H1 (cell line): ENCODE measurements at regions not wholly inside any gene's neighbourhood (a gene's known extent, or its start where the extent isn't known, plus 50 kb on each side); places are given as distances from the start of the nearest gene placed in this dataset.

Source experiments
- CTCF ChIA-PET: fragments of 300-600 bp; sonication (Branson Sonifier 250); formaldehyde crosslinking; loops from one replicate; lab custom pipeline; 2021; ENCODE audit not compliant: partially characterized antibody; lab: Charles Lee
- POLR2A ChIA-PET: fragments of 300-600 bp; sonication (Branson Sonifier 250); formaldehyde crosslinking; loops from one replicate; lab custom pipeline; 2021; ENCODE audit warnings: inconsistent platforms; ENCODE audit not compliant: partially characterized antibody; lab: Charles Lee
- DNase-seq, 2 experiments: peaks; one replicate each; pipeline versions ENCODE4 v3.0.0 to v3.0.0-alpha.2; 2010 to 2022; ENCODE audit warnings: low spot score in 2 of 2, low read depth in 1 of 2, mixed read lengths in 1 of 2
- FAIRE-seq: peaks from 2 replicates; lab custom pipeline; 2011; peaks lifted over from hg19 to GRCh38; lab: Jason Lieb, UNC
- H2AFZ ChIP-seq: 2 replicates; pipeline ENCODE4 v1.8.1; 2012; ENCODE audit warnings: low read length, inconsistent platforms
- H2AK5ac ChIP-seq: 2 replicates; pipeline ENCODE4 v1.6.1; 2013; ENCODE audit warnings: low read depth, low read length
- H2BK120ac ChIP-seq: replicated peaks from 2 replicates; pipeline ENCODE3; 2013; ENCODE audit warnings: low read depth, low read length, inconsistent platforms
- H2BK12ac ChIP-seq: 2 replicates; pipeline ENCODE4 v1.6.1; 2013; ENCODE audit warnings: low read depth, low read length
- H2BK15ac ChIP-seq: 2 replicates; pipeline ENCODE4 v1.6.1; 2013; ENCODE audit warnings: low read length
- H2BK20ac ChIP-seq: 2 replicates; pipeline ENCODE4 v1.6.1; 2013; ENCODE audit warnings: low read length
- H2BK5ac ChIP-seq: 2 replicates; pipeline ENCODE4 v1.6.1; 2013; ENCODE audit warnings: low read depth, low read length
- H3K14ac ChIP-seq: 2 replicates; pipeline ENCODE4 v1.6.1; 2013; ENCODE audit warnings: inconsistent platforms; ENCODE audit not compliant: insufficient read length
- H3K18ac ChIP-seq: 2 replicates; pipeline ENCODE4 v1.6.1; 2013; ENCODE audit warnings: low read length; ENCODE audit errors: extremely low read depth
- H3K23ac ChIP-seq: 2 replicates; pipeline ENCODE4 v1.6.1; 2013; ENCODE audit warnings: inconsistent platforms; ENCODE audit not compliant: insufficient read length
- H3K23me2 ChIP-seq: 2 replicates; pipeline ENCODE4 v1.6.1; 2013; ENCODE audit warnings: low read depth, low read length
- H3K27ac ChIP-seq: 2 replicates; pipeline ENCODE4 v1.6.1; 2011; ENCODE audit warnings: low read depth, low read length, inconsistent platforms
- H3K27me3 ChIP-seq, 4 experiments: replicated peaks in 1 of 4; 1 replicate in 1 of 4; 2 replicates in 3 of 4; pipeline versions ENCODE4 v1.6.1 to v1.8.1; 2011 to 2013; ENCODE audit warnings: low read length in 3 of 4, mild to moderate bottlenecking in 3 of 4, inconsistent platforms in 2 of 4, mixed read lengths in 2 of 4, moderate library complexity in 1 of 4; ENCODE audit not compliant: control insufficient read depth in 3 of 4, insufficient read depth in 3 of 4; ENCODE audit errors: extremely low read depth in 1 of 4
- H3K36me3 ChIP-seq, 4 experiments: 2 replicates each; pipeline versions ENCODE4 v1.6.1 to v1.8.1; 2011 to 2013; ENCODE audit warnings: mild to moderate bottlenecking in 4 of 4, low read length in 3 of 4, moderate library complexity in 2 of 4, control low read depth in 1 of 4, inconsistent platforms in 1 of 4; ENCODE audit not compliant: insufficient read depth in 4 of 4, control insufficient read depth in 2 of 4
- H3K4ac ChIP-seq: replicated peaks from 2 replicates; pipeline ENCODE3; 2013; ENCODE audit warnings: low read length, low read depth, mixed read lengths, inconsistent platforms; ENCODE audit not compliant: insufficient read length
- H3K4me1 ChIP-seq, 4 experiments: replicated peaks in 1 of 4; 1 replicate in 1 of 4; 2 replicates in 3 of 4; pipeline versions ENCODE4 v1.6.1 to v1.8.1; 2011 to 2013; ENCODE audit warnings: low read length in 3 of 4, inconsistent platforms in 2 of 4, mixed read lengths in 1 of 4; ENCODE audit not compliant: insufficient read depth in 4 of 4, control insufficient read depth in 3 of 4
- H3K4me2 ChIP-seq, 2 experiments: 2 replicates each; pipeline versions ENCODE4 v1.6.1 to v1.8.1; 2011 to 2013; ENCODE audit warnings: low read depth in 2 of 2, low read length in 2 of 2, control low read depth in 1 of 2, inconsistent platforms in 1 of 2, mild to moderate bottlenecking in 1 of 2; ENCODE audit not compliant: insufficient read depth in 1 of 2
- H3K4me3 ChIP-seq, 4 experiments: fragments of 200-600, 300-600 bp in 1 of 4; sonication (generic), shearing (Covaris generic), sonication (Bioruptor Twin) in 1 of 4; 2 replicates each; pipeline versions ENCODE4 v1.5.1 to v1.8.1; 2011 to 2016; ENCODE audit warnings: low read length in 4 of 4, low read depth in 3 of 4, control low read depth in 2 of 4, inconsistent platforms in 2 of 4, mild to moderate bottlenecking in 2 of 4, mixed read lengths in 1 of 4, moderate library complexity in 1 of 4; ENCODE audit not compliant: insufficient read depth in 2 of 4; ENCODE audit errors: extremely low read depth in 1 of 4
- H3K56ac ChIP-seq: replicated peaks from 2 replicates; pipeline ENCODE3; 2013; ENCODE audit warnings: low read depth, mild to moderate bottlenecking, mixed read lengths, low read length, inconsistent platforms; ENCODE audit not compliant: insufficient read length
- H3K79me1 ChIP-seq: 2 replicates; pipeline ENCODE4 v1.6.1; 2013; ENCODE audit warnings: low read depth, low read length, control low read depth
- H3K79me2 ChIP-seq, 2 experiments: 2 replicates each; pipeline versions ENCODE4 v1.6.1 to v1.8.1; 2012 to 2013; ENCODE audit warnings: low read length in 2 of 2, mild to moderate bottlenecking in 2 of 2, inconsistent platforms in 1 of 2; ENCODE audit not compliant: insufficient read depth in 2 of 2, control insufficient read depth in 1 of 2
- H3K9ac ChIP-seq, 4 experiments: replicated peaks in 1 of 4; 1 replicate in 1 of 4; 2 replicates in 3 of 4; pipeline versions ENCODE4 v1.6.1 to v1.8.1; 2011 to 2013; ENCODE audit warnings: low read depth in 3 of 4, low read length in 3 of 4, control low read depth in 2 of 4, mild to moderate bottlenecking in 2 of 4, moderate library complexity in 2 of 4, inconsistent platforms in 1 of 4; ENCODE audit errors: extremely low read depth in 1 of 4
- H3K9me3 ChIP-seq, 2 experiments: 2 replicates each; pipeline versions ENCODE4 v1.6.1 to v1.8.1; 2012 to 2013; ENCODE audit warnings: mild to moderate bottlenecking in 2 of 2, moderate library complexity in 2 of 2, control low read depth in 1 of 2, inconsistent platforms in 1 of 2, low read depth in 1 of 2, low read length in 1 of 2, mixed read lengths in 1 of 2; ENCODE audit not compliant: insufficient read depth in 2 of 2
- H4K20me1 ChIP-seq, 2 experiments: replicated peaks in 1 of 2; 2 replicates each; pipeline versions ENCODE3 to v1.8.1; 2011 to 2013; ENCODE audit warnings: inconsistent platforms in 2 of 2, low read length in 2 of 2, mild to moderate bottlenecking in 1 of 2; ENCODE audit not compliant: insufficient read depth in 2 of 2, control insufficient read depth in 1 of 2
- H4K5ac ChIP-seq: 2 replicates; pipeline ENCODE4 v1.6.1; 2013; ENCODE audit warnings: low read length, low read depth, mixed read lengths, inconsistent platforms; ENCODE audit not compliant: insufficient read length
- H4K8ac ChIP-seq: 2 replicates; pipeline ENCODE4 v1.8.0; 2013; ENCODE audit warnings: mild to moderate bottlenecking, moderate library complexity, low read length, inconsistent platforms; ENCODE audit not compliant: insufficient read depth; ENCODE audit errors: extremely low read depth
- H4K91ac ChIP-seq: replicated peaks from 2 replicates; pipeline ENCODE3; 2013; ENCODE audit warnings: low read length, mixed read lengths, inconsistent platforms; ENCODE audit not compliant: insufficient read length
- CTBP2 ChIP-seq: IDR thresholded peaks from 2 replicates; pipeline ENCODE4 v1.7.0; 2011; ENCODE audit warnings: borderline replicate concordance, mild to moderate bottlenecking, moderate library complexity, mixed read lengths, low read length; ENCODE audit not compliant: insufficient read depth, insufficient read length
- HDAC6 ChIP-seq: IDR thresholded peaks from one replicate; pipeline ENCODE4 v1.7.1; 2012; ENCODE audit warnings: low read depth, mild to moderate bottlenecking, inconsistent platforms, low read length, moderate library complexity
- JUND ChIP-seq: IDR thresholded peaks from 2 replicates; pipeline ENCODE4 v1.6.1; 2011; ENCODE audit warnings: mild to moderate bottlenecking, improper control_type of control experiment, low read length
- KDM5A ChIP-seq: fragments of 200-600 bp; IDR thresholded peaks from 2 replicates; pipeline ENCODE4 v1.7.1; 2012; ENCODE audit warnings: mild to moderate bottlenecking, low read length, inconsistent platforms, mixed read lengths
- MAFK ChIP-seq: IDR thresholded peaks from 2 replicates; pipeline ENCODE4 v1.6.1; 2012; ENCODE audit warnings: low read depth, mild to moderate bottlenecking, improper control_type of control experiment, low read length
- MAX ChIP-seq: IDR thresholded peaks from 2 replicates; pipeline ENCODE4 v1.6.1; 2012; ENCODE audit warnings: inconsistent platforms
- NANOG ChIP-seq: IDR thresholded peaks from 2 replicates; pipeline ENCODE4 v1.6.1; 2011; ENCODE audit warnings: low read length, low read depth, mild to moderate bottlenecking, inconsistent platforms; ENCODE audit not compliant: insufficient read depth, poor library complexity, severe bottlenecking
- POU5F1 ChIP-seq: IDR thresholded peaks from 2 replicates; pipeline ENCODE4 v1.6.1; 2011; ENCODE audit warnings: low read depth, mild to moderate bottlenecking, low read length, moderate library complexity
- RAD21 ChIP-seq, 2 experiments: IDR thresholded peaks in 1 of 2; conservative IDR thresholded peaks in 1 of 2; 2 replicates each; pipeline ENCODE4 v1.6.1; 2011; ENCODE audit warnings: low read depth in 2 of 2, low read length in 2 of 2, improper control_type of control experiment in 1 of 2, inconsistent platforms in 1 of 2, mild to moderate bottlenecking in 1 of 2, moderate library complexity in 1 of 2
- RXRA ChIP-seq: IDR thresholded peaks from 2 replicates; pipeline ENCODE4 v1.6.1; 2011; ENCODE audit warnings: low read depth, mild to moderate bottlenecking, low read length, moderate library complexity; ENCODE audit not compliant: insufficient read depth
- SP2 ChIP-seq: IDR thresholded peaks from 2 replicates; pipeline ENCODE4 v1.6.1; 2012; ENCODE audit warnings: mild to moderate bottlenecking, low read length, inconsistent platforms
- SP4 ChIP-seq: IDR thresholded peaks from 2 replicates; pipeline ENCODE4 v1.6.1; 2012; ENCODE audit warnings: low read length, inconsistent platforms
- TAF7 ChIP-seq: optimal IDR thresholded peaks from 2 replicates; pipeline ENCODE3; 2011; ENCODE audit warnings: low read depth, mild to moderate bottlenecking, inconsistent platforms, low read length, moderate library complexity, borderline replicate concordance
- TCF12 ChIP-seq: IDR thresholded peaks from 2 replicates; pipeline ENCODE4 v1.6.1; 2011; ENCODE audit warnings: low read depth, mild to moderate bottlenecking, low read length
- WGBS, 2 experiments: shearing (Covaris generic) in 1 of 2; methylation state at CpG; one replicate each; pipeline versions ENCODE4 v1.1.6 to v1.1.7; 2013 to 2015; ENCODE audit warnings: low lambda C conversion rate in 2 of 2, mixed read lengths in 2 of 2, inconsistent platforms in 1 of 2, low coverage in 1 of 2, missing lambda C conversion rate in 1 of 2; ENCODE audit not compliant: insufficient replicate concordance in 2 of 2, insufficient coverage in 1 of 2, insufficient read length in 1 of 2; ENCODE audit errors: extremely low coverage in 1 of 2, missing lambda C conversion rate in 1 of 2; 5-methylcytosine and 5-hydroxymethylcytosine counted together

- POLR2A ChIA-PET = no interaction called here
- H4K20me1 ChIP-seq = no peaks in the 10 kb centered on the region
- CTCF ChIA-PET = interaction anchor here (1.1 to 2.0 kb wide), 3 partner anchors 15 to 248 kb away, joined by 3 to 6 read pairs (median 3); no protein-coding TSS in a partner anchor
- TF ChIP-seq CTBP2 (no peak), RXRA (no peak), SP4 (no peak), NANOG (no peak), RAD21 (IDR thresholded peaks at IDR 0.05 in 1 of 2, conservative IDR thresholded peaks at IDR 0.05 in 1 of 2; ENCODE audit: low read depth in 2 of 2, low read length in 2 of 2) (no peak), MAFK (no peak), SP2 (no peak), HDAC6 (no peak), JUND (no peak), TCF12 (no peak), POU5F1 (no peak), KDM5A (no peak), MAX (no peak), TAF7 (no peak)
These were observed 211.4 kb downstream of the GAS1 start for GRCh38 chr9:86735772-86736458.

More at GRCh38 chr9:86735772-86736458, 211.4 kb downstream of the GAS1 start:
- H2BK20ac ChIP-seq = no peak overlapping the region
- H3K79me1 ChIP-seq = no peaks in the 10 kb centered on the region
- no peaks in the 10 kb centered on the region for H3K27me3 ChIP-seq
- H3K4ac ChIP-seq = no peak overlapping the region
- H3K4me1 ChIP-seq = no peaks in the 10 kb centered on the region
- no peak overlapping the region for H2BK12ac ChIP-seq
- no peak overlapping the region for H4K5ac ChIP-seq
- H3K4me3 ChIP-seq = no peak overlapping the region
- H3K9ac ChIP-seq = no peak overlapping the region
- DNase-seq (no peak), FAIRE-seq (no peak)
- WGBS, 2 experiments = 89% methylated on average over 6 of the region's 6 CpGs; no CpG with 5 or more reads in 1 of the 2 experiments
- H3K56ac ChIP-seq = no peak overlapping the region
- no peak overlapping the region for H3K18ac ChIP-seq
- H2BK15ac ChIP-seq = no peak overlapping the region
- H3K23ac ChIP-seq = no peak overlapping the region
- no peaks in the 10 kb centered on the region for H3K79me2 ChIP-seq
- no peak overlapping the region for H4K91ac ChIP-seq
- no peak overlapping the region for H3K27ac ChIP-seq
- no peaks in the 10 kb centered on the region for H3K9me3 ChIP-seq
- no peak overlapping the region for H2AFZ ChIP-seq
- no peaks in the 10 kb centered on the region for H3K36me3 ChIP-seq
- H3K14ac ChIP-seq = no peak overlapping the region
- H4K8ac ChIP-seq = no peak overlapping the region
- H3K23me2 ChIP-seq = no peaks in the 10 kb centered on the region
- H2AK5ac ChIP-seq = no peak overlapping the region
- no peak overlapping the region for H2BK120ac ChIP-seq
- no peak overlapping the region for H2BK5ac ChIP-seq
- H3K4me2 ChIP-seq = no peak overlapping the region
